ENCODE measurements at regions not wholly inside any gene's neighbourhood (a gene's known extent, or its start where the extent isn't known, plus 50 kb on each side); places are given as distances from the start of the nearest gene placed in this dataset.

GRCh38 chr15:46265664-46266347, 631.0 kb downstream of the SQOR start:
- Histone ChIP-seq H3K4me2 (ENCODE audit: low read depth, low read length, poor library complexity, severe bottlenecking) (no peak overlapping the region), H4K20me1 (ENCODE audit: insufficient read depth, low read depth, low read length) (no peaks in the 10 kb centered on the region), H3K9ac (ENCODE audit: low read length) (no peak overlapping the region), H3K9me2 (replicated peaks; ENCODE audit: insufficient read depth, low read length) (no peaks in the 10 kb centered on the region), H3K4me3 (ENCODE audit: low read length) (no peak overlapping the region), H2AFZ (ENCODE audit: low read length) (no peak overlapping the region), H3K27ac (ENCODE audit: low read length) (no peak overlapping the region), H3K4me1 (ENCODE audit: low read length) (no peaks in the 10 kb centered on the region), H3K27me3 (ENCODE audit: low read length) (no peaks in the 10 kb centered on the region), H3K79me2 (ENCODE audit: low read length) (no peaks in the 10 kb centered on the region), H3K9me3 (ENCODE audit: low read length) (peaks cover 14% of the 10 kb centered on the region), H3K36me3 (ENCODE audit: insufficient read depth, low read length) (no peaks in the 10 kb centered on the region)
- no peak for DNase-seq

DNA sequence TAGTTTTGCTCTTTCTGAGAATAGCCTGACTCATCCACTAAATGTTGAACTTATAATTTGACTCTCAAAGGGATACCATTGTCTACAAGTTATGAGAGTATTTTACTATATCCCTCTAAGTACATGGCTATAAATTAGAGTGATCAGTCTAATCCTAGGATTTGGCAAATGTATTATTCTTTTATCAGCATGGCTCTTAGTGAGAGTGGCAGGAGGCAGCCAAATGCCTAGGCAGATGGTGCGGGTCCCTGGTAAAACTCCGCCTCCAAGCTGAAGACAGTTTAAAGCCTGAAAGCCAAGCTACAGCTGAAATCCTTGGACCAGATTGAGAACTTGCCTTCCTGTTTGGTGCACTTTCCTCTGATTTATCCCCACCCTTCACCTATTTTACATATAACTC, 631.8 kb downstream of the SQOR start:
- Histone ChIP-seq H3K4me1 (ENCODE audit: low read length) (no peaks in the 10 kb centered on the region), H2AFZ (ENCODE audit: low read length) (no peak overlapping the region), H3K9me3 (ENCODE audit: low read length) (peaks cover 10% of the 10 kb centered on the region), H3K79me2 (ENCODE audit: low read length) (no peaks in the 10 kb centered on the region), H3K27ac (ENCODE audit: low read length) (no peak overlapping the region), H3K4me2 (ENCODE audit: low read depth, low read length, poor library complexity, severe bottlenecking) (no peak overlapping the region), H3K9me2 (replicated peaks; ENCODE audit: insufficient read depth, low read length) (no peaks in the 10 kb centered on the region), H3K36me3 (ENCODE audit: insufficient read depth, low read length) (no peaks in the 10 kb centered on the region), H4K20me1 (ENCODE audit: insufficient read depth, low read depth, low read length) (no peaks in the 10 kb centered on the region), H3K9ac (ENCODE audit: low read length) (no peak overlapping the region), H3K4me3 (ENCODE audit: low read length) (no peak overlapping the region), H3K27me3 (ENCODE audit: low read length) (no peaks in the 10 kb centered on the region)
- no peak for DNase-seq

DNA sequence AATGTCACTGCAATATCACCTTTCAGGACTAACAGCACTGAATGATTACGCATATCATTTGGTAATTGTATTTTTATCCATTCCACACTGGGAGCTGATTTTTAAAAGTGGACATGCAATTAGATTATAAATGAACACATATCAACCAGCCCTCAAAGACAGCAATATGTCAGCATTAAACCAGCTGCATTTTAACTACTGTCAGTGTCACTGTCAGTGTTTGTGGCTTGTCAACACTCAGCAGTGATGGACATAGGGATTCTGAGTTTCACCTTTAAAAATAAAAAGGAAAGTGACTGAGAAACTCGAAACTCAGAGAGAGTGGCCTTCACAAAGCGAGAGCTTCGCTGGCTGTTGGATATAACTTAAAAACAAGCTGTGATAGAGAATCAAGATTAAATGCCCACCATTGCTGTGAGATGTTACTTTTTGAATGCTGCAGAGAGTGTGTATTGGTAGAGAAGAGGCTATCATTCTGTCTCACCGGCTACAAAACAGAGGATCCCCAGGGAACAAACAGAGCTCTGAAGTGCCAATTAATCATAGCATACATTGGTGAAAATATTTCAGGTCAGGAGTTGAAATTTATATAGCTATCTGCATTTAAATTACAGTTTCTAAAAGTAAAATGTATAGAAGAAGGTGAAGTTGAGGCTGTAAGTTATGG, 635.8 kb downstream of the SQOR start:
- no peaks in the 10 kb centered on the region for H3K27me3 ChIP-seq (ENCODE audit: low read length)
- H4K20me1 ChIP-seq (ENCODE audit: insufficient read depth, low read depth, low read length): no peaks in the 10 kb centered on the region
- no peak overlapping the region for H3K9ac ChIP-seq (ENCODE audit: low read length)
- no peak overlapping the region for H3K4me2 ChIP-seq (ENCODE audit: low read depth, low read length, poor library complexity, severe bottlenecking)
- no peak overlapping the region for H3K27ac ChIP-seq (ENCODE audit: low read length)
- no peak overlapping the region for H3K4me3 ChIP-seq (ENCODE audit: low read length)
- peaks cover 8% of the 10 kb centered on the region; the same call in 1 of the 2 replicates for H3K9me3 ChIP-seq (ENCODE audit: low read length)
- H3K9me2 ChIP-seq (replicated peaks; ENCODE audit: insufficient read depth, low read length): no peaks in the 10 kb centered on the region
- H3K4me1 ChIP-seq (ENCODE audit: low read length): no peaks in the 10 kb centered on the region
- H3K79me2 ChIP-seq (ENCODE audit: low read length): no peaks in the 10 kb centered on the region
- H2AFZ ChIP-seq (ENCODE audit: low read length): no peak overlapping the region
- DNase-seq: no peak
- H3K36me3 ChIP-seq (ENCODE audit: insufficient read depth, low read length): no peaks in the 10 kb centered on the region

DNA sequence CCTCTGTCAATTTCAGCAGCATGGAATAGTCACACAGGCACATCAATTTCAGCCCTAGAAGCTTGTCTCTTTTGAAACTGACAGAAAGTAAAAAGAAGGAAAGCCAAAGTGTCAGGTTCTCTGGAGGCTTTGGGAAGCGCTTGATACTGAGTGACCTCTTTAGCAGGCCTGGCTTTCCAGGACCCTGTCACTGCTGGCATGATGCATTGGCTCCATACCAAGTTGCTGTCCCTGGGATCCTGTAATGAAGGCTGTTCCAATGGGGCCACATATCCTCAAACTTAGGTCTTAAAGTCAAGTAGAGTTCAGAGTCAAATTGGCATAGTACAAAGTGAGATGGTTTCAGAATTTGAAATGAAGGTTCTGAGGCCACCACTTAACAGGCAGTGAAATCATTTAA, 640.9 kb downstream of the SQOR start:
- no peak for DNase-seq
- Histone ChIP-seq H3K4me1 (ENCODE audit: low read length) (no peaks in the 10 kb centered on the region), H4K20me1 (ENCODE audit: insufficient read depth, low read depth, low read length) (no peaks in the 10 kb centered on the region), H3K9me3 (ENCODE audit: low read length) (peaks cover 4% of the 10 kb centered on the region; the same call in 1 of the 2 replicates), H2AFZ (ENCODE audit: low read length) (no peak overlapping the region), H3K27ac (ENCODE audit: low read length) (no peak overlapping the region), H3K27me3 (ENCODE audit: low read length) (no peaks in the 10 kb centered on the region), H3K9ac (ENCODE audit: low read length) (no peak overlapping the region), H3K79me2 (ENCODE audit: low read length) (no peaks in the 10 kb centered on the region), H3K4me2 (ENCODE audit: low read depth, low read length, poor library complexity, severe bottlenecking) (no peak overlapping the region), H3K9me2 (replicated peaks; ENCODE audit: insufficient read depth, low read length) (0 out of 2 replicates have a peak, but pooled peaks cover 3% of the 10 kb centered on the region), H3K36me3 (ENCODE audit: insufficient read depth, low read length) (no peaks in the 10 kb centered on the region), H3K4me3 (ENCODE audit: low read length) (no peak overlapping the region)

DNA sequence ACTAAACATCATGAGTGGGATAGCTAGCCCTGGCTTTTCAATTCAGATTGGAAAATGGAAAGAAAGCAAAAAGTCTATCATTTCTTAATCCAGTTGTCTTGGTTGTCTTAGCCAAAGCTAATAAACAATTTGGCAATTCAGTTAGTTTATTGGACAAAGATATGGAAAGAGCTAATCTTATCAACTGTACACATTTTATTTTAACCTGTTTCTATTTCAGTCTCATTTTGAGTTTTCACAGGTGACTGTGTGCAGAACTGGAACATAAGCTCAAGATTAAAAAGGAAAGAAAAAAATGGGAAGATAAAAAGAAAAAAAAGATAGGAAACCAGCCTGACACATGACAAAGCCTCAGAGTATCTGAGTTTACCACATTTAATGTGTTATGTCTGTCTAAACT, 642.6 kb downstream of the SQOR start:
- peaks cover 4% of the 10 kb centered on the region; the same call in 1 of the 2 replicates for H3K9me3 ChIP-seq (ENCODE audit: low read length)
- no peak for DNase-seq
- no peak overlapping the region for H3K4me3 ChIP-seq (ENCODE audit: low read length)

DNA sequence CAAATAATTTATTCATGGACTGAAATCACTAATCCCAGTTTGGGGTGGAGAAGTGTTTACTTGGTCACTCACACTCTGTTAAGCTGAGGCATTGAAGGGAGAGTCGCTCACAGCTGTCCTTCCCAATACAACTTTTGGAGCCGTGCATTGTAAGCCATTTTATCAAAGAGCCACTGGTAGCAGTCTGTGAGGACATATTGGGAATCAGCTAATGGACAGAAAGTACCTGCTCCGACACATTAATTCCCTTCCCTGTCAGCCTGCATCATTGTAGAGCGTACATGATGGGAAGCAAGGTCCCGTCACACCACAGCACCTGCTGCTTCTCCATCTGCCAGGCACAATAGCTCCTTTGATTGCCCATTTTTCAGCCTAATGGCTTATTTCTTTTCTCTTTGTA, 643.2 kb downstream of the SQOR start:
- Histone ChIP-seq H3K4me3 (ENCODE audit: low read length) (no peak overlapping the region), H3K9ac (ENCODE audit: low read length) (no peak overlapping the region)

More for the DNA sequence above, 642.6 kb downstream of the SQOR start:
- no peaks in the 10 kb centered on the region for H3K36me3 ChIP-seq (ENCODE audit: insufficient read depth, low read length)
- H3K27me3 ChIP-seq (ENCODE audit: low read length): no peaks in the 10 kb centered on the region
- no peak overlapping the region for H3K4me2 ChIP-seq (ENCODE audit: low read depth, low read length, poor library complexity, severe bottlenecking)
- H2AFZ ChIP-seq (ENCODE audit: low read length): no peak overlapping the region
- H3K9ac ChIP-seq (ENCODE audit: low read length): no peak overlapping the region
- H3K27ac ChIP-seq (ENCODE audit: low read length): no peak overlapping the region
- 0 out of 2 replicates have a peak, but pooled peaks cover 3% of the 10 kb centered on the region for H3K9me2 ChIP-seq (replicated peaks; ENCODE audit: insufficient read depth, low read length)
- H3K79me2 ChIP-seq (ENCODE audit: low read length): no peaks in the 10 kb centered on the region
- H4K20me1 ChIP-seq (ENCODE audit: insufficient read depth, low read depth, low read length): no peaks in the 10 kb centered on the region
- H3K4me1 ChIP-seq (ENCODE audit: low read length): no peaks in the 10 kb centered on the region

GRCh38 chr15:46278486-46279090, 643.8 kb downstream of the SQOR start:
- Histone ChIP-seq H3K9me3 (ENCODE audit: low read length) (no peaks in the 10 kb centered on the region), H3K79me2 (ENCODE audit: low read length) (no peaks in the 10 kb centered on the region), H3K36me3 (ENCODE audit: insufficient read depth, low read length) (no peaks in the 10 kb centered on the region), H3K9me2 (replicated peaks; ENCODE audit: insufficient read depth, low read length) (0 out of 2 replicates have a peak, but pooled peaks cover 3% of the 10 kb centered on the region), H3K27ac (ENCODE audit: low read length) (no peak overlapping the region), H3K4me3 (ENCODE audit: low read length) (no peak overlapping the region), H2AFZ (ENCODE audit: low read length) (no peak overlapping the region), H3K4me1 (ENCODE audit: low read length) (no peaks in the 10 kb centered on the region), H3K9ac (ENCODE audit: low read length) (no peak overlapping the region), H4K20me1 (ENCODE audit: insufficient read depth, low read depth, low read length) (no peaks in the 10 kb centered on the region), H3K27me3 (ENCODE audit: low read length) (no peaks in the 10 kb centered on the region), H3K4me2 (ENCODE audit: low read depth, low read length, poor library complexity, severe bottlenecking) (no peak overlapping the region)
- DNase-seq: no peak

More for the DNA sequence above, 643.2 kb downstream of the SQOR start:
- Histone ChIP-seq H3K79me2 (ENCODE audit: low read length) (no peaks in the 10 kb centered on the region), H2AFZ (ENCODE audit: low read length) (no peak overlapping the region), H3K27me3 (ENCODE audit: low read length) (no peaks in the 10 kb centered on the region), H3K4me1 (ENCODE audit: low read length) (no peaks in the 10 kb centered on the region), H3K36me3 (ENCODE audit: insufficient read depth, low read length) (no peaks in the 10 kb centered on the region), H3K9me3 (ENCODE audit: low read length) (peaks cover 2% of the 10 kb centered on the region; the same call in 1 of the 2 replicates), H3K9me2 (replicated peaks; ENCODE audit: insufficient read depth, low read length) (0 out of 2 replicates have a peak, but pooled peaks cover 3% of the 10 kb centered on the region), H3K4me2 (ENCODE audit: low read depth, low read length, poor library complexity, severe bottlenecking) (no peak overlapping the region), H3K27ac (ENCODE audit: low read length) (no peak overlapping the region), H4K20me1 (ENCODE audit: insufficient read depth, low read depth, low read length) (no peaks in the 10 kb centered on the region)
- DNase-seq: no peak
